GM10266 (cell line): ENCODE measurements at regions not wholly inside any gene's neighbourhood (a gene's known extent, or its start where the extent isn't known, plus 50 kb on each side); places are given as distances from the start of the nearest gene placed in this dataset.

Experiments
- DNase-seq: peaks from one replicate; pipeline ENCODE4 v3.0.0; 2012; ENCODE audit errors: extremely low spot score
- CTCF ChIP-seq: IDR thresholded peaks from 2 replicates; pipeline ENCODE4 v1.5.1; 2012; ENCODE audit warnings: mild to moderate bottlenecking, low read depth; ENCODE audit not compliant: control insufficient read depth, insufficient read depth; ENCODE audit errors: missing control alignments

GRCh38 chr15:61425934-61426333, 196.8 kb upstream of the RORA start:
- DNase-seq = no peak

DNA sequence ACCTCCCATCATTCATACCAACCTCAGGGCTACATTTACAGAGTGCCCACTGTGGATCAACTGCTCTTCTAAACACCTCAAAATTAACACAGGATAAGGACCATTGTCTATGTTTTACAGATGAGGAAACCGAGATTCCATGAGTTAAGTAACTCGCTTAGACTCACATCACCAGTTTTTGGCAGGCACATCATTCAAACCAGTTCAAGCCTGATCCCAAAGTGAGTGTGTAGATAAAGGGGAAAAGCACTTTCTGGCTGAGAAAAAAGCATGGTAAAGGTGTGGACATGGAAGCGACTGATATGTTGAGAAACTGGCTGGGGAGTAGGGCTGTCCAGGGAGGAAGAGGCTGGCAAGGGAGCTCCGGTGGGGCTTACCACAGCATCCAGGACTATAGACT, 193.7 kb upstream of the RORA start:
- no peak for DNase-seq
- TF ChIP-seq CTCF = no peak

More at GRCh38 chr15:61425934-61426333, 196.8 kb upstream of the RORA start:
- TF ChIP-seq CTCF = no peak

GRCh38 chr15:61421938-61422337, 192.8 kb upstream of the RORA start:
- TF ChIP-seq CTCF = no peak
- no peak for DNase-seq

GRCh38 chr15:61421470-61421869, 192.4 kb upstream of the RORA start:
- no peak for DNase-seq
- no peak for TF ChIP-seq CTCF

DNA sequence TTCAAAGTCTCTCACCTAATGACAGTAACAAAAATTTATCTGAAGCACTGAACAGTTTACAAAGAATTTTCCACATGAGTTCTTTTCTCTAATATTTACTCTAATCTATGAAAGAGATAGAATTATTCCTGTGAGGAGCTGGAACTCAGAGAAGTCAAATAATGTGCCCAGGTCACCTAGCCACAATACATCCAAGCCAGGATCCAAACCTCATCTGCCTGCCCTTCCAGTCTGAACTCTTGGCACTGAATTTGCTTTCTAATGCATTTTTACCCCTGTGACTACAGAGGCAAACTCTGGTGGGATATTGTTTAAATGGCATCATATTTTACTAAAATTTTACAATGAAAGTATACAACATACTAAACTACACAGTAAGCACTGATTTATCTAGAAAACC, 191.4 kb upstream of the RORA start:
- no peak for DNase-seq

GRCh38 chr15:61415617-61416120, 186.6 kb upstream of the RORA start:
- DNase-seq = no peak
- no peak for TF ChIP-seq CTCF

More for the DNA sequence above, 191.4 kb upstream of the RORA start:
- no peak for TF ChIP-seq CTCF

DNA sequence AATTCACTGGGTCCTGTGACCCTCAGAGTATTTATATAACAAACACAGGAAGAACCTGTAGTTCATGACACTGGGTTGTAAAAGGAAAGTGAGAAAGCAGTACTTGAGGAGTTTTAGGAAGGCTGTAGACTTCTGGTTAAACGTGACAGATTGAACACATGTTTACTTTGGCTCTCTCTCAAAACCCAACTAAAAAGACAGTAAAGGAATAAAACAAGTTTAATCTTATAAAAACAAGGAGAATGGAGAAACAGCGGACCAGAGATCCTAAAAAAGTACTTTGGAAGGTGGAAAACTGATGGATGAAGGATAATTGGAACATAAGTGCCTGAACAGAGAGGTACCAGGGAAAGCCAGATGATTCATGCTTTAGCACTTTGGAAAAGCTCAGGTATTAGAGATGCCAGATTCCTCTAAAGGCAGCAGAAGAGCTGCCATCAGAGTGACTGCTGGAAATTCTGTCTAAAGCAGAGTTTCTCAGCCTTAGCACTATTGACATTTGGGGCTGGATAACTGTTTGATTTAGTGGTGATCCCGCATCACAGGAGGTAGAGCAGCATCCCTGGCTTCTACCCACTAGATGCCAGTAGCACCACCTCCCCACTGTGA, 182.9 kb upstream of the RORA start:
- TF ChIP-seq CTCF = no peak
- no peak for DNase-seq
